NCI-H1436 (cell line): ENCODE measurements at regions not wholly inside any gene's neighbourhood (a gene's known extent, or its start where the extent isn't known, plus 50 kb on each side); places are given as distances from the start of the nearest gene placed in this dataset.

ENCODE experiments used
- DNase-seq: peaks from one replicate; lab custom pipeline; 2025; lab: John Stamatoyannopoulos, UW

DNA sequence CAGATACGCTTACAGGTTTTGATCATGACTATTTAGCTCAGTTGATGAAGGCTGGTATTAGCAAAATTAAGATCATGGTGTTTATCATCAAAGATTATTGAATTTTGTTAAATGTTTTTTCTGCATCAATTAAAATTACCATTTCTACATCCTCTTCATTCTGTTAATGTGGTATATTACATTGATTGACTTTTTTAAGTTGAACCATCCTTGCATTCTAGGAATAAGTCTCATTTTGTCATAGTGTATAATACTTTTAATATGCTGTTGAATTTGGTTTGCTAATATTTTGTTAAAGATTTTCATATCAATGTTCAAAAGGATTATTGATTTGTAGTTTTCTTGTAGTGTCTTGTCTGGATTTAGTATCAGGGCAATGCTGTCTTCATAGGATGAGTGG is 142.4 kb downstream of the LYPLAL1 start:
- DNase-seq: no peak

DNA sequence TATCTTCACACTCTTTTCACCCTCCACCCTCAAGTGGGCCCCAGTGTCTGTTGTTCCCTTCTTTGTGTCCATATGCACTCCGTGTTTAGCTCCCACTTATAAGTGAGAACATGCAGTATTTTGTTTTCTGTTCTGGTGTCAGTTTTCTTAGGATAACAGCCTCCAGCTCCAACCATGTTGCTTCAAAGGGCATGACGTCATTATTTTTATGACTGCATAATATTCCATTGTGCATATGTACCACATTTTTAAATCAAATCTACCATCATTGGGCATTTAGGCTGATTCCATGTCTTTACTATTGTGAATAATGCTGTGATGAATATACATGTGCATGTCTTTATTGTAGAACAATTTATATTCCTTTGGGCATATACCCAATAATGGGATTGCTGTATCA is 140.3 kb downstream of the LYPLAL1 start:
- DNase-seq: no peak

DNA sequence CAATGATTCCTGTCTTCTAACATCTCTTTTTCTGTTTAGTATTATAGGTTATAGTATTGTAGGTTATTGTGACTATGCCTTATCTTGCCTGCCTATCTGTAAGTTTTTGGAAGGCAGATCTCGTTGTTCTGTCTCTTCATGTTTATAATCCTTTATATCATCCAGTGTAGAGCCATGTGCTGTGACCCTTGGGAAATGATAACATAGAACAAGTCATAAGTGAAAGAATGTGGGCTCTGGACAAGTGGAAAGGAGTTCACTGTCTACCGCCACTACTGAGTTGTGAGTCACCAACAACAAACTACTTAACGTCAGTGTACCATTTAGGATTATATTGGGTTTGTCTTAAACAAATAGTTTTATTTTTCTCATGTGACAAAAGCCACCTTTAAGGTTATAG is 139.3 kb downstream of the LYPLAL1 start:
- DNase-seq: no peak

DNA sequence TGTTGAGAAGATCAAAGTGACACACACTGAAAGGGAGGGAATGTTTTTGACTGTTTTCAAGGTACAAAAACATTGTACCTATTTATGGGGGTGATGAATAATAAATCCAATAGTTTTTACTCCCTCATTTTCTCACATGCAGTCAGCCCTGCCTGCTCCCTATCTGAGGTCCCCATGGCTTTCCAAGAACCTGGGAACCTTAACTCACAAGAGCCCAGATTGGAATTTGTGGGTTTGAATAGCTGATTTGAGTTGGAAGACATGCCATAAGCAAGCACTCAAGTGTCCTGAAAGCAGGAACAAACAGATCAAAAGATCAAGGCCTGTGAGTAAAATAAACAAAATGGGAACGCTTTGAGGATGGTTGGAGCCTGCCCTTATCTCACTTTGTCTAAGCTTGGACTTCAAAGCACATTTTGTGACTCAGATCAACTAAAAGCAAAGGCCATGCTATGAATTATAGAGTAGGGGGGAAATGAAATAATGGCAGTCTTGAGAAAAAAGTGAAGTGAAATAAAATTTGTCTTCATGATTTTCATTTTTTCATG is 136.6 kb downstream of the LYPLAL1 start:
- no peak for DNase-seq

DNA sequence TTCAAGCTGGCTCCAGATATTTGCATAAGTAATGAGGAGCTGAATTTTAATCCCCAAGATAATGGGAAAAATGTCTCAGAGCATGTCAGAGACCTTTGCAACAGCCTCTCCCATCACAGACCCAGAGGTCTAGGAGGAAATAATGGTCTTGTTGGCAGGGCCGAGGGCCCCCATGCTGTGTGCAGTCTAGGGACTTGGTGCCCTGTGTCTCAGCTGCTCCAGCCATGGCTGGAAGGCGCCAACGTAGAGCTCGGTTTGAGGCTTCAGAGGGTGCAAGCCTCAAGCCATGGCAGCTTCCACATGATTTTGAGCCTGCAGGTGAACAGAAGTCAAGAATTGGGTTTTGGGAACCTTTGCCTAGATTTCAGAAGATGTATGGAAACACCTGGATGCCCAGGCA is 134.7 kb downstream of the LYPLAL1 start:
- no peak for DNase-seq

DNA sequence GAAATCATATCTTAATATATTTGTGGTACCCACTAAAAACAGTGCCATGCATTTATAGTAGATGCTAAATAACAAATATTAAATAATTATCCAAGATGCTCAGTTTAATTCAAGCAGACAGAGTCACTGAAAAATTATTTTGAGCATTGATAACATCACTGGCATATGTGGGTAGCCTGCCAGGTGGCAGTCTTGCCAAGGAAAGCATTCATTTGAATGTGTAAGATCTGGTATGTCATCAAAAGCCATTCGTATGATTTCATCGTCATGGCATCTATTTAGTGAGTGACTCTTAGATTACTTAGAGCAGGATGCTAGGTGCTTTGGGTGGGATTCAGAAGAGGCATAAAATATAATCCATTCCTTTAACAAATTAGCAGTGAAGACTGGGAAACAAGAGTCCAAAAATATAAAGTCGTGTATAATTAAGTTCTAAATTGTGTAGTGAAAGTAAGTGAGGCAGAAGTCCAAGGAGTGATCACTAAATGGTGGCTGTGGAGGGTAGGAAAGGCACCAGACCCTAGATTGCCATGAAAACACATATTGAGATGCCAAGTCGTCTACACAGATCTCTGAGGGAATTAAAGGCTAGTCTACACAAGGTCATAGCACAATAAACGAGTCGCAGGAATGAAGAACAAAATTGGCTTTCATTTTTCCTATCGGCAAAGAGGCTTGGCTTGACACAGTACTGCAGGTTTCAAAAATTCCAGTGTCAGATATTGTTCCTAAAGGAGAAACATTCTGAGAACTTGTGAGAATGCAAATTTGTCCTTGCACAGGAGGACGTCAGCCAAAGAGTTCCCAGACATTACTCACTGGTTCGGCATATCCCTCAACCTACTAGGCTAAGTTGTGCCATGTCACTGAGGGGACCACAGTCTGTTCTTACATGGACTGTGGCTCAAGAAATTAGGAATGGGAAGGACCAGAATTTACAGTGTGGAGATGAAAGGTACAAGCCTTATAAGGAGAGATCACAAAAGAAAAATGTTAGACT is 130.8 kb downstream of the LYPLAL1 start:
- no peak for DNase-seq

DNA sequence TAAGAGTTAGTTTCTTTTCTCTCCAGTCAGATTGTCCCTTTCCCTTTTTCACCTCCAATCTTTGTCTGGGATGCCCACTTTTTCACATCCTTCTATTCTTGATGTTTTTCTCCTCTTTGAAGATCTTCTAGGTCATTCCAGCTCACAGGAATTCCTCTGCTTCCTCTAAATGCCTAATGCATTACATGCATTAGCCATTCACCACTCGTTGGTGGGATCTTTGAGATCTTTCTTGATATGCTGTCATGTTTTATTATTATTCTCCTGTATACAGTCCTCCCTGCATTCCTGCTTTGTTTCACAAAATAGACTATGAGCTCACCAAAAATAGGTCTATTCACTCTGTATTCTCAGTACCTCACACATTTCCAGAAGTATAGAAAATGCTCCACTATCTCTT is 129.0 kb downstream of the LYPLAL1 start:
- DNase-seq: no peak

DNA sequence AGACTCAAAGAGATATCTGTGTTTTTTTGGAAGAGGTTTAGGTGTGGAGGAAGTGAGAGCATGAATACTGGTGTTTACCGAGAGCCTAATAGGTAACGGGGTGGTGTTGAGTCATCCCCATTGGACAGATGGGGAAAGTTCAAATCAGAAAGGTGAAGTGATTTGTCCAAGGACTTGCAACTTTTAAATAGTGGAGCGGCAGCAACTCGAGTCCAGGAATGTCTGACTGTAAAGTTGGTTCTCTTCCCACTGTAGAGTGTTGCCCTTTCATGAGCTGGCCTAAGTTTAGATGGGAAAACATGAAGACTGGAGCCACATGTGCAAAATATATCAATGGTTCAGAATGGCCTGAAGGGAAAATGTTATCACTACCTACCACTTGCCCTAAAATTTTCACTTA is 125.7 kb downstream of the LYPLAL1 start:
- DNase-seq: no peak

DNA sequence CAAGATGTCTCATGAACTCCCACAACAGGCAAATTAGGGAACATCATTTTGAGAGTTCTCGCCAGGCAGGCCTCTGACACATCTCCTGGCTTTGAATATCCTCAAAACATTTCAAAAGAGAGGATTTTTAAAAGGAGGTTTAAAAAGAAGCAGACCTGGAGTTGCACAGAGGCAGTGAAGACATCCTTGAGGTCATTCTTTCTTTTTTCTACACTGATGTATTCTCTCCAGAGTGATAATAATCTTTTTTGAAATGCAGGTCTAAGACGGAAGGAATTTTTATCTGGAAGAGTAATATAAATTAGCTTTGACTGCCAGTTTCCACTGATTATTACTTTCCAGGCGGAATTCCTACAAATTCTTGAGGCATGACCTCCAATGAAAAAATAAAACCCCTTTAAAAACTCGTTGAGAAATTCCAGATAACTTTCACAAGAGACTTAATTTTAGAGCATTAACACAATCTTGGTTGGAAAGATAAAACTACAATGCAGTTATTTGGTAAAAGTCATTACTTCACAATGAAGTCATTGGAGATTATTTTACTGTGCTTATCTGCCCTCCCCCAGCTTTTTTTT is 125.0 kb downstream of the LYPLAL1 start:
- no peak for DNase-seq

DNA sequence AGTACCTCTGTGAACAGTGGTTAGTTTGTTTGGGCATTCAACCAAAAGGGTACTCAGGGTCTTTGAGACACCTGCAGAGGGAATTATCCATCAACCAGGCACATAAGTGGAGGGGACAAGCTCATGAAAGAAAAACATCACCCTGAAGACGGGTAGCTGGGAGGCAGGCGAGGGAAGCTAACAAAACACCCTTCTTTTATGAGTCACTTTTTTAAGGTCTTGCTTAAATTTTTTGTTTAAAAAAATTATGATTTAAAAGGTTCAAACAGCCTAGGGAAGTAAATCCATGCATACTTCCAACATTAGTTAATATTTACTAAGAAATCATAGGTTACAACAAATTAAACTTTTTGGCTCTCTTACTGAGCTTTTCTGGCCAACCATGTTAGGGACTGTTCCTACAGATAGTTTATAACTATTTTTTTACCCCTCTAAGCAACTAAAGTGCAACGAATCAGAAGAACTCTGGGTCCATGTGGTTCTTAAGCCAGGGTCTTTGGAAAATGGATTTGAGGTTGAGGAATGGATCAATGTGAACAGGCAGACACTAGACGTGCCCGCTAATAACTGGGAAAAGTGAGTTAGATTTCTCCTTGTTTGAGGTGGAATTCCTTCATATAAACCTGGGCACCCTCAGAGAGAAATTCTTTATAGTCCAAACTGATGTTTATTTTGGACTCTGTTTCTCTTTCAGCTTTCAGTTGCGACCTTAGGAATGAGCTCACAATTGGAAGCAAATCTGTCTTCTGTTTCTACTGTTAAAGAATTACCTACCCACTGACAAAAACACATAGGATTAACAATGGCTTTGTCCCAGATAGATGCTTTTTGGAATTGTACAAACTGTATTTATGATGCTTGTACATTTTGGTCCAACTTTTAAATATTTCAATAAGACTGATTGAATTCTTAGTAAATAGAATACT is 123.0 kb downstream of the LYPLAL1 start:
- DNase-seq: peak; percentile 35

DNA sequence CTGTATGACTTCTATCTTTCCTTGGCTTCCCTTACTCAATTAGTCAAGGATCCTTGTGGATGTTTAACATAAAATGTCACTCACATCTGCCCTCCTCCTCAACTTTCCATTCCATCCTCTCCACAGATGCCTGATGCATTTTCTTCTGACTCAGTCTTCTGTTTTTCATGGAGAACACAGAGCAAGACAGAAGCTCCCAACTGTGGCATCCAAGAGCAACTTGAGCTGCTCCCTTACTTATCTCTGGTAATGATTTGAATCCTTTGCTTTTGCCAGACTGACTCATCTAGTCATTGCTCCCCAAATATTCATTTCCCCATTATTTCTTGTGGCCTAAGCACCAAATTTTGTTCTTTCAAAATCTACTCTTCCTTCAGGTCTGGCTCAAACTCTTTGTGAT is 120.6 kb downstream of the LYPLAL1 start:
- no peak for DNase-seq

DNA sequence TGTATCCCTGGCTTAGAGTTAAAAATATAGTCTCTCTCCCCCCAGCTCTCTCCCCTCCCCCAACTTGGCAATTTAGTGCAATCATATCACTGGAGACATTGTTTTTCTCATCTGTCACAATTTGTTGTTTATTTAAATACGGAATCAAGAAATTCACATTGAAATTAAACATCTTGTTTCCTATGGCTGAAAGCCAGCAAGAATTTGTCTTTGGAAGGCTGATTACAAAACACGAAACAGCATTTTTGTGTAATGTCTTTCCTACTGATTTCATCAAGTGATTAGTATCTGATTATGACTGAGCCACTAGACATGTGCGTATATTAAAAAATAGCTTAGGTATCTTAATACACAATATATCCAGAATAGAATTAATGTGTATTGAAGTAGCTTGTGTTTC is 119.7 kb downstream of the LYPLAL1 start:
- no peak for DNase-seq

DNA sequence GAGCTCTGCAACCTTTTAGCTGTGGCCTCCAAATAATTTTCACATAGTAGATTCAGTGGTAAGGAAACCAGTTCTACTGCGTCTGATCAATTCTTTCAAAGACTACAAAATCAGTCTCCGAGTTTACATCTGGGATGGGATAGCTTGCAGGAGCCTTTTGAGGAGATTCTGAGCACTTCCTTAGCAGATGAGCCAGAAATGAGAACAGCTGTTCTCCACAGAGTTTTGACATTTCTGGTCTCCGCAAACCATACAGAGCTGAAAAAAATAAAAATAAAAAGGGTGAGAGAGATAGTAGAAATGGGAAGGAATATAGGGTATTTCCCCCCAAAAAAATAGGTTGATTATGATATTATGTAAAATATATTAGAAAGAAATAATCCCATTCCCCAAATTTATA is 119.3 kb downstream of the LYPLAL1 start:
- DNase-seq: no peak

DNA sequence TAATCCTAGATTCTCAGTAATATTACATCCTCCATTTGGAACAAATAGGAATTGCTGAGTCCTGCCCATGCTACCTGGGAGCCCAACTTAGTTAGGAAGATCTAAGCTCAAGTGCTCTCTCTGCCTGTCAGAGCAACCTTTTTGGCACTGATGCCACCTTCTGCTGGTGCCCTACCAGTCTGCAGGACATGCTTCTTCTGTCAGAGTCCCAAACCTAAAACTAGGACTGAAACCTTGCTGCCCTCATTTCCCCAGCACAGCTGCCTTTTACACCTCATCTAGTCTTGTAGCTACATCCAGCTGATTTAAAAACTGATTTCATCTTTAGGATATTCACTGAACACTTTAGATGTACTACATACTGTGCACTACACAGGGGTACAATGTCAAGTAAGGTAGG is 118.7 kb downstream of the LYPLAL1 start:
- DNase-seq: no peak

DNA sequence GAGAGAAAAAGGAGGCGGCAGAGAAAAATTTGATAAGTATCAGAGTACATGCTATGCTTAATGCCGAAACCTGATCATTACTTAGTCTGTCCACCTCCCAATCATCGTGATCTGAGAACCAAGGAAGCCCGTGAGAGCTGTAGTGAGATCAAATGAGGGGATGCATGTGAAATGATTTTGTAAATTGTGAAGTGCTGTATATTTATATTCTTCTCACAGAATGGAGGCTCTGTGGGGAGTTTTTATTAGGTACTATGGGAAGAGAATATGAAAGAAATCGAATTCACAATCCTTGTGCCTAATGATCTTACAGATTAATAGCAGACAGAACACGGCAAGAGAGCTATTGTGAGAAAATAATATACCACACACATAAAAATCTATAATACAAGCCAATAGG is 115.5 kb downstream of the LYPLAL1 start:
- no peak for DNase-seq

DNA sequence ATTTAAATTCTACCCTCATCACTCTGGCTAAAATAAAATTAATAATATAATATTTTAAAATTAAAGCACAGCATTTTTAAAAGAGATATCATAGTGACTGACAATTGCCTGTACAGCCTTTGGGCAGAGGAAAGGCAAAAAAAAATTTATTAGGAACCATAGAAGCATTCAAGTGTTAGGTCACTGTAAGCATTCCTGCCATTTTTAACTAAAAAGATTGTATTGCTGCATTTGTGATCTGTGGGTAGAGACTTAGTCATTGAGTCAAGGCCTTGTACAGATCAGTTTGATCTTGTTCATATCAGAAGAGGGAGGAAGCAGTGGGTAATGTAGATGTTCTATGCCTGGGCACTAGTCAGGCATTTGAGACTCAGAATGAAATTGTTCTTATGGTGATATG is 109.9 kb downstream of the LYPLAL1 start:
- DNase-seq: no peak

DNA sequence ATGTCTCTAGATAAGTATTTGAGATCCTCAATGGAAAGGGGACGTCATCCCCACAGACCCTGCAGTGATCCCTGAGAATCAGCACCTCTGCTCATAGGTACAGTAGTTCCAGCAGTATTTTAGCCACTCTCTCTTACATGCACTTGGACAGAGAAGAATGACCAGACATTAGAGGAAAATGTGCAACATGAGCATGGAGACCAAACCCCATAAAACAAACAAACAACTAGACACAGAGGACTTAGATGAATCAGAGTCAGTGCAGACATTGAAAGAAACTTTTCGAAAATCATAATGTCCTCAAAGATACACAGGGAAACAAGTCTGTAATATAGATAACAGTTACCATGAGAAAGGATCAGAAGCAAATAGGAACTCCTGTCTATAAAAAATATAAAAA is 108.2 kb downstream of the LYPLAL1 start:
- DNase-seq: no peak

DNA sequence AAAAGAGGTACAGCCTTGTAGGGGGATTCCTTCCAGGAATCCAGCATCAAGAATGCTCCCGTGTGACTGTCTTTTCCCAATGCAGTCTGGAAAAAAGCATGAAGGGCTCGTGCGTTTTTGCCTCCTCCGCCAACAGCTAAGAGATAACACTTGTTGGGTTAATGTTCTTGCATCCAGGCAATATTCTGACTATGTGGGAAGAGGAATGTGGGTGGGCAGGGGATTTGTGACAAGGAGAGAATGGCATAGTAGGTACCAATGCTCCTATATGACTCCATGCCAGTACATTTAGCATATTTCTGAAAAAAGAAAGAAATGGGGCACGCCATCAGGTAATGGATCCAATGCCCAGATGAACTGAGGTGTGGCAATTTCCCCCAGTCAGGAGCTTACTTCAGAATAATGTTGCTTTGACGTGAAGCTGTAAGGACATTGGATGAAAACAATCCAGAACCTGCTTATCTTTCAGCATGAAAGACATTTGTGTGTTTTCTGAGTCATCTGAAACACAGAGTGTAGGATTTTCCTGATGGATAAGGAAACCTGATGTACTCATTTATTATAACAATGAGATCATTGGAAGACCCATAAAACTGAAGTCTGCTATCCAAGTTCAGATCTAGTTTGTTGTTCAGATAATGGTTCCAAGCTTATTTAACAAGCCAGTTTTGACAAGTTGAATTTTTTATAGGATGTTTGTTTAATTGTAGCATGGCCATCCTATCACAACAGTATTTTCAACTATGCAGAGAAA is 105.5 kb downstream of the LYPLAL1 start:
- no peak for DNase-seq

DNA sequence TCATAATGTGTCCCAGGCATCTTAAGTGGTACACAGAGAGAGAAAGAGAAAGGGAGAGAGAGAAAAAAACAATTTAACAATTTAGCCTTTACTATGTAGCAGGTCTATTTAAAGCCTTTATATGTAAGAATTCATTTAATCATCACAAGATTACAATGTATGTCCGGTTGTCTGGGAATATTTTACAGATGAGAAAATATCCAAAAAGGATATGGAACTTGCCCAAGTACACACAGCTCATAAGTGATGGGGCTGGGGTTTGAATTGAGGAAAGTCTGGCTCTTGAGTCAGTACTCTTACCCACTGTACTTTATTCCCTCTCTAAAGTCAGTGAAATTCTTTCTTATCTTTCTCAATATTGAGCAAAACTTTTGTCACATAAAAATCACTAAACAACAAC is 104.6 kb downstream of the LYPLAL1 start:
- no peak for DNase-seq

DNA sequence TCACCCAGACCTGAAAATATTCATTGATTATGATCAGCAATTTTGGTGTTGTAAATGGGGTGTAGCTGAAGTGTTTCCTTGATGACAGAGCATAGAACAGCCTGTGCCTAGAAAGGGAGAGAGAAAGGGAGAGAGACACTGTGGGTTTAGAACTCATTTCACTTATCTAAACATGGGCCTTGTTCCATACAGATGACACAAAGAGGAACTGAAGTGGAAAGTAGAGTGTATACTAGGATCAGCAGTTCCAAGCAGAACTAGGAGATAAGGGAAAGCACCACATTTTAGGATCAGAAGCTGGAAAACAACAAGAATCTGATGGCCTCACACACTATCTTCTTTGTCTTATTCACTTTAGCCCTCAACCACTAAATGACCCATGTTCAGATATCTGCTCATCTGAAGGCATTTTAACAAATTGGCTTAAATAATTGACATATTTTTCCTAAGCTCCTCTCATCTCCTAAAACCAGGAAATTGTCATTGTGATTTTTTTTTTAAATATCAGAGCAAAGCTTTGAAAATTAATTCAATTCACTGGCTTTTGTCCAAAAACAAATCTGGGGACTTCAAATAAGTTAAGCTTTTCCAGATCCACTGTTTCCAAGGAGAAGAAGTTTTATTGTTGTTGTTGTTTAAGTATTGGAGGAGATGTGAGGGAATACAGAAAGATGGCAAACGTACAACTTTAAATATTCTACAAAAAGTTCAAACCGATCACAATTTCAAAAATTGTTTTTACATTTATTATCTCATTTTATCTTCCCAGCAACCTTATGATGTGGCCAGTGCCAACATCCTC is 103.8 kb downstream of the LYPLAL1 start:
- no peak for DNase-seq
